ENCODE measurements at regions not wholly inside any gene's neighbourhood (a gene's known extent, or its start where the extent isn't known, plus 50 kb on each side); places are given as distances from the start of the nearest gene placed in this dataset.

GRCh38 chr18:78199002-78199401 is 780.6 kb upstream of the SALL3 start:
- Histone ChIP-seq H3K9me3 (no peaks in the 10 kb centered on the region), H3K27ac (no peak overlapping the region), H3K4me3 (no peak overlapping the region), H3K27me3 (replicated peaks; ENCODE audit: insufficient read depth) (no peaks in the 10 kb centered on the region), H3K36me3 (no peaks in the 10 kb centered on the region), H3K4me1 (ENCODE audit: control insufficient read depth in 1 of 2, low read depth in 2 of 2) (no peaks in the 10 kb centered on the region)
- ATAC-seq (ENCODE audit: insufficient number of reproducible peaks, low FRiP score, low read depth) (no peak), DNase-seq (ENCODE audit: low spot score) (no peak)
- TF ChIP-seq, protein P1, sequence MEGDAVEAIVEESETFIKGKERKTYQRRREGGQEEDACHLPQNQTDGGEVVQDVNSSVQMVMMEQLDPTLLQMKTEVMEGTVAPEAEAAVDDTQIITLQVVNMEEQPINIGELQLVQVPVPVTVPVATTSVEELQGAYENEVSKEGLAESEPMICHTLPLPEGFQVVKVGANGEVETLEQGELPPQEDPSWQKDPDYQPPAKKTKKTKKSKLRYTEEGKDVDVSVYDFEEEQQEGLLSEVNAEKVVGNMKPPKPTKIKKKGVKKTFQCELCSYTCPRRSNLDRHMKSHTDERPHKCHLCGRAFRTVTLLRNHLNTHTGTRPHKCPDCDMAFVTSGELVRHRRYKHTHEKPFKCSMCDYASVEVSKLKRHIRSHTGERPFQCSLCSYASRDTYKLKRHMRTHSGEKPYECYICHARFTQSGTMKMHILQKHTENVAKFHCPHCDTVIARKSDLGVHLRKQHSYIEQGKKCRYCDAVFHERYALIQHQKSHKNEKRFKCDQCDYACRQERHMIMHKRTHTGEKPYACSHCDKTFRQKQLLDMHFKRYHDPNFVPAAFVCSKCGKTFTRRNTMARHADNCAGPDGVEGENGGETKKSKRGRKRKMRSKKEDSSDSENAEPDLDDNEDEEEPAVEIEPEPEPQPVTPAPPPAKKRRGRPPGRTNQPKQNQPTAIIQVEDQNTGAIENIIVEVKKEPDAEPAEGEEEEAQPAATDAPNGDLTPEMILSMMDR (IDR thresholded peaks at IDR 0.05) = no peak

- Histone ChIP-seq H3K9me3 (no peaks in the 10 kb centered on the region), H3K4me1 (ENCODE audit: control insufficient read depth in 1 of 2, low read depth in 2 of 2) (no peaks in the 10 kb centered on the region), H3K27ac (no peak overlapping the region), H3K36me3 (no peaks in the 10 kb centered on the region), H3K4me3 (no peak overlapping the region), H3K27me3 (replicated peaks; ENCODE audit: insufficient read depth) (no peaks in the 10 kb centered on the region)
- ATAC-seq (ENCODE audit: insufficient number of reproducible peaks, low FRiP score, low read depth) (no peak), DNase-seq (ENCODE audit: low spot score) (no peak)
- TF ChIP-seq, protein P1 (IDR thresholded peaks at IDR 0.05) = no peak
Observed at GRCh38 chr18:78199611-78200010, 780.0 kb upstream of the SALL3 start.

- TF ChIP-seq, protein P1 (IDR thresholded peaks at IDR 0.05) = no peak
- no peak for DNase-seq (ENCODE audit: low spot score)
- no peaks in the 10 kb centered on the region for H3K36me3 ChIP-seq
Observed at GRCh38 chr18:78207942-78208341, 771.7 kb upstream of the SALL3 start.

GRCh38 chr18:78208461-78208860 is 771.2 kb upstream of the SALL3 start:
- Histone ChIP-seq H3K4me3 (no peak overlapping the region), H3K4me1 (ENCODE audit: control insufficient read depth in 1 of 2, low read depth in 2 of 2) (no peaks in the 10 kb centered on the region), H3K9me3 (no peaks in the 10 kb centered on the region), H3K27ac (no peak overlapping the region), H3K27me3 (replicated peaks; ENCODE audit: insufficient read depth) (no peaks in the 10 kb centered on the region), H3K36me3 (no peaks in the 10 kb centered on the region)
- TF ChIP-seq, protein P1 (IDR thresholded peaks at IDR 0.05) = no peak
- DNase-seq (ENCODE audit: low spot score) = no peak
- ATAC-seq (ENCODE audit: insufficient number of reproducible peaks, low FRiP score, low read depth) = no peak

More at GRCh38 chr18:78207942-78208341, 771.7 kb upstream of the SALL3 start:
- Histone ChIP-seq H3K4me1 (ENCODE audit: control insufficient read depth in 1 of 2, low read depth in 2 of 2) (no peaks in the 10 kb centered on the region), H3K4me3 (no peak overlapping the region), H3K27me3 (replicated peaks; ENCODE audit: insufficient read depth) (no peaks in the 10 kb centered on the region), H3K9me3 (no peaks in the 10 kb centered on the region), H3K27ac (no peak overlapping the region)
- no peak for ATAC-seq (ENCODE audit: insufficient number of reproducible peaks, low FRiP score, low read depth)

- TF ChIP-seq, protein P1 (IDR thresholded peaks at IDR 0.05) = no peak
- no peaks in the 10 kb centered on the region for H3K27me3 ChIP-seq (replicated peaks; ENCODE audit: insufficient read depth)
- H3K4me3 ChIP-seq = no peak overlapping the region
- ATAC-seq (ENCODE audit: insufficient number of reproducible peaks, low FRiP score, low read depth) (no peak), DNase-seq (ENCODE audit: low spot score) (no peak)
- no peaks in the 10 kb centered on the region for H3K4me1 ChIP-seq (ENCODE audit: control insufficient read depth in 1 of 2, low read depth in 2 of 2)
- no peaks in the 10 kb centered on the region for H3K9me3 ChIP-seq
- H3K27ac ChIP-seq = no peak overlapping the region
- H3K36me3 ChIP-seq = no peaks in the 10 kb centered on the region
Observed at GRCh38 chr18:78213361-78213994, 766.1 kb upstream of the SALL3 start.
